WERI-Rb-1 (cell line): ENCODE measurements at regions not wholly inside any gene's neighbourhood (a gene's known extent, or its start where the extent isn't known, plus 50 kb on each side); places are given as distances from the start of the nearest gene placed in this dataset.

Source experiments
- DNase-seq: peaks from one replicate; pipeline ENCODE4 v3.0.0-alpha.2; 2020
- H3K27ac ChIP-seq: fragments of 250-450 bp; sonication (Bioruptor Pico); 2 replicates; pipeline ENCODE4 v1.5.1; 2020; ENCODE audit warnings: mild to moderate bottlenecking, moderate library complexity
- H3K27me3 ChIP-seq: fragments of 250-450 bp; sonication (Bioruptor Pico); 2 replicates; pipeline ENCODE4 v1.5.1; 2021; ENCODE audit warnings: mild to moderate bottlenecking, low read depth, moderate library complexity; ENCODE audit not compliant: insufficient read depth, severe bottlenecking
- H3K36me3 ChIP-seq: fragments of 250-450 bp; sonication (Bioruptor Pico); 2 replicates; pipeline ENCODE4 v1.5.1; 2020; ENCODE audit warnings: mild to moderate bottlenecking, moderate library complexity
- H3K4me3 ChIP-seq: 2 replicates; pipeline ENCODE4 v1.5.1; 2011; ENCODE audit warnings: low read depth, mild to moderate bottlenecking, control low read depth, low read length
- H3K9me3 ChIP-seq: fragments of 250-450 bp; sonication (Bioruptor Pico); 2 replicates; pipeline ENCODE4 v1.5.1; 2021; ENCODE audit warnings: mild to moderate bottlenecking, moderate library complexity; ENCODE audit not compliant: severe bottlenecking
- TF ChIP-seq, protein P1 (sequence below): IDR thresholded peaks from 2 replicates; pipeline ENCODE4 v1.5.1; 2011; ENCODE audit warnings: low read depth, mild to moderate bottlenecking, control low read depth, inconsistent platforms, low read length

DNA sequence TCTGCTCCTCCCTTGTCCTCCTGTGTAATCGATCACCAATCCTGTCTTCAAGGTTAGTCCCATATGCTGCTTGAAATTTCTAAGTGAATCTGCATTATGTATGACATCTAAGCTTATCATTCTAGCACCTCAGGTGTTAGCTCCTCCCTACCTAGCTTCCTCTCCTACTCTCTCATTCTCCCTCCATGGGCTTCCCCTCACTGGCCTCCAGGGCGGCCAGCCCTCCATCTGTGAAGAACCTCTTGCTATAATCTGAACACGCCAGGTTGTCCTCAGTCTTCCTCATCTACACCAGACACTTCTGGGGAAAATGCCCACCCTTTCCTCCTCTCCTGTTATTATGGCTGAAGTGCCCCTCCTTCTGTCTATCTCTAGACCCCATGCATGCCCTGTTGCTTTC is 599.3 kb upstream of the KLF4 start:
- TF ChIP-seq, protein P1, sequence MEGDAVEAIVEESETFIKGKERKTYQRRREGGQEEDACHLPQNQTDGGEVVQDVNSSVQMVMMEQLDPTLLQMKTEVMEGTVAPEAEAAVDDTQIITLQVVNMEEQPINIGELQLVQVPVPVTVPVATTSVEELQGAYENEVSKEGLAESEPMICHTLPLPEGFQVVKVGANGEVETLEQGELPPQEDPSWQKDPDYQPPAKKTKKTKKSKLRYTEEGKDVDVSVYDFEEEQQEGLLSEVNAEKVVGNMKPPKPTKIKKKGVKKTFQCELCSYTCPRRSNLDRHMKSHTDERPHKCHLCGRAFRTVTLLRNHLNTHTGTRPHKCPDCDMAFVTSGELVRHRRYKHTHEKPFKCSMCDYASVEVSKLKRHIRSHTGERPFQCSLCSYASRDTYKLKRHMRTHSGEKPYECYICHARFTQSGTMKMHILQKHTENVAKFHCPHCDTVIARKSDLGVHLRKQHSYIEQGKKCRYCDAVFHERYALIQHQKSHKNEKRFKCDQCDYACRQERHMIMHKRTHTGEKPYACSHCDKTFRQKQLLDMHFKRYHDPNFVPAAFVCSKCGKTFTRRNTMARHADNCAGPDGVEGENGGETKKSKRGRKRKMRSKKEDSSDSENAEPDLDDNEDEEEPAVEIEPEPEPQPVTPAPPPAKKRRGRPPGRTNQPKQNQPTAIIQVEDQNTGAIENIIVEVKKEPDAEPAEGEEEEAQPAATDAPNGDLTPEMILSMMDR, result no peak
- H3K4me3 ChIP-seq, result no peak overlapping the region
- no peak for DNase-seq
- peaks cover 11% of the 10 kb centered on the region for H3K27me3 ChIP-seq
- no peaks in the 10 kb centered on the region for H3K36me3 ChIP-seq
- H3K9me3 ChIP-seq, result no peaks in the 10 kb centered on the region
- no peak overlapping the region for H3K27ac ChIP-seq

DNA sequence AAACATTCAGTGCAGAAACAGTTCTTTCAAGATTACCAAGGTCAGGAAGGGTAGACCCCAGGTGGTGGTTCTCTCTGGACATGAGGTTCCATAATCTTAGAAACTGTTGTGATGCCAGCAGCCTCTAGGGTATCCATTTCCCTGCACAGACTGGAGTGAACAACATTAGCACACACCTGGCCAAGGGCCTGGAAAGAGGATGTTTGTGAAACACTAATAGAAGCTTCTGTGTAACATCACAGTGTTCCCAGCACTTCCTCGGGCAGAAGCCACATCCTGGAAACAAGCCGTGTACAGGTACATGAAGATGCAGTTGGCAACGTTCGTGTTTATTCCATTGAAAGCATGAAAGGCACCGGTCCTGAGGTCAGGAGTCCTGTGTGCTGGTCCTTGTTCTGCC is 598.2 kb upstream of the KLF4 start:
- H3K27me3 ChIP-seq, result peaks cover 22% of the 10 kb centered on the region
- no peaks in the 10 kb centered on the region for H3K36me3 ChIP-seq
- TF ChIP-seq, protein P1, result no peak
- DNase-seq, result no peak
- H3K27ac ChIP-seq, result no peak overlapping the region
- no peak overlapping the region for H3K4me3 ChIP-seq
- H3K9me3 ChIP-seq, result no peaks in the 10 kb centered on the region

DNA sequence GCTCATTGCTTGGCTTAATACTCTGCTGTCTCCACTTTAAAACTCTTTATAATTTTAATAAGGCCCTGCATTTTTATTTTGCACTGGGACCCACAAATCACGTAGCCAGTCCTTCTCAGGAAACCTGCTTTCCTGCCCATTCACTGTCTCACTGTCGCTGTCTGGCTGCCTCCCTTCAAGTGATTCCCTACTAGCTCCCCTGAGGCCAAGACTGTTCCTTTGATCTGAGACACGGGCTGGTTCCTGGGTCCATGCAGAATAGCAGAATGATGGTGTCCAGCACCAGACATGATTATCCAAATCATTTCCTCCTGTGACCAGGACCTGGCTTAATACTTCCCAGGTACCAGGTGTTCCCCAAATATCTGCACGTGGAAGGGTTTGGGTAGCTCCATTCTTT is 597.1 kb upstream of the KLF4 start:
- DNase-seq, result no peak
- Histone ChIP-seq H3K4me3 (no peak overlapping the region), H3K27ac (no peak overlapping the region), H3K9me3 (no peaks in the 10 kb centered on the region), H3K36me3 (no peaks in the 10 kb centered on the region), H3K27me3 (peaks cover 25% of the 10 kb centered on the region)
- TF ChIP-seq, protein P1, result no peak

DNA sequence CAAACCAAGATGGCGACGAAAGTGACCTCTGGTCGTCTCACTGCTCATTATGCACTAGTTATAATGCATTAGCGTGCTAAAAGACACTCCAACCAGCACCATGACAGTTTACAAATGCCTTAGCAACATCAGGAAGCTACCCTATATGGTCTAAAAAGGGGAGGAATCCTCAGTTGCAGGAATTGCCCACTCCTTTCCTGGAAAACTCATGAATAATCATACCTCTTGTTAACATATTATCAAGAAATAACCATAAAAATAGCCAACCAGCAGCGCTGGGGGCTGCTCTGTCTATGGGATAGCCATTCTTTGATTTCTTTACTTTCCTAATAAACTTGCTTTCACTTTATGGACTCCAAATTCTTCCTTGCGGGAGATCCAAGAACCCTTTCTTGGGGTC is 595.7 kb upstream of the KLF4 start:
- no peaks in the 10 kb centered on the region for H3K9me3 ChIP-seq
- H3K27ac ChIP-seq, result no peak overlapping the region
- no peaks in the 10 kb centered on the region for H3K36me3 ChIP-seq
- H3K4me3 ChIP-seq, result no peak overlapping the region
- no peak for DNase-seq
- peaks cover 38% of the 10 kb centered on the region for H3K27me3 ChIP-seq
- TF ChIP-seq, protein P1, result no peak

DNA sequence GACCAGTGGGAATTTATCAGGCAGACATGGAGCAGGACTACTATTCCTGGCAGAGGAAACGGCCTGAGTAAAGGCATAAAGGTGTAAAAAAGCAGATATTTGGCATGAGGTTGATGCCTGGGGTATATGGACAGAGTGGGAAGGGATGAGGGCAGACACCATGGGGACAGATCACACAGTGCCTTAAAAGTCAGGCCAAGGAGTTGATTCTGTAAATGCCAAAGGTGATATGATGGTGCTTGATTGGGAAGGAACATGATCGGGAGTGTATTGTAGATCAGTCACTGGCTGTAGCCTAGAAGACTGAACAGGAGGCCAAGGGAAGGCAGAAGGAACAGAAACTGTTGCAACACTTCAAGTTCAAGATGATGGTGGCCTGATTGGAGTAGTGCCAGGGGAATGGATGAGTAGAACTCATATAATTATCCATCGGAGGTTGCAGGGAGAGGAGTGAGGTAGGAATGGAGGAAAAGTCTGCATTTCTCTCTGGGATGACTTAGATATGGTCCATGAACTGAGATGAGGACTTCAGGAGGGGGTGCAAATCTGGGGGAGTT is 594.3 kb upstream of the KLF4 start:
- no peaks in the 10 kb centered on the region for H3K36me3 ChIP-seq
- no peaks in the 10 kb centered on the region for H3K9me3 ChIP-seq

More for the DNA sequence above, 594.3 kb upstream of the KLF4 start:
- Histone ChIP-seq H3K4me3 (no peak overlapping the region), H3K27ac (no peak overlapping the region), H3K27me3 (peaks cover 43% of the 10 kb centered on the region)
- TF ChIP-seq, protein P1, result no peak
- no peak for DNase-seq
